H9 (cell line): ENCODE measurements at regions not wholly inside any gene's neighbourhood (a gene's known extent, or its start where the extent isn't known, plus 50 kb on each side); places are given as distances from the start of the nearest gene placed in this dataset.
A peak's percentile ranks its signal among the peaks of the same experiment; 100 is the strongest.

Experiments
- DNase-seq: peaks from one replicate; pipeline ENCODE4 v3.0.0-alpha.2; 2017
- H2AFZ ChIP-seq: one replicate; pipeline ENCODE4 v1.6.1; 2013; ENCODE audit warnings: mild to moderate bottlenecking, low read length, control low read depth, moderate library complexity
- H2AK5ac ChIP-seq: 2 replicates; pipeline ENCODE4 v1.6.1; 2013; ENCODE audit warnings: low read length, control low read depth, mixed read lengths; ENCODE audit not compliant: insufficient read length
- H2BK120ac ChIP-seq: one replicate; pipeline ENCODE4 v1.6.1; 2013; ENCODE audit warnings: low read depth, mild to moderate bottlenecking, low read length, control low read depth, inconsistent platforms; ENCODE audit not compliant: poor library complexity, severe bottlenecking
- H2BK12ac ChIP-seq: 2 replicates; pipeline ENCODE4 v1.6.1; 2013; ENCODE audit warnings: low read length, control low read depth, mixed read lengths, low read depth; ENCODE audit not compliant: insufficient read length
- H2BK15ac ChIP-seq: 2 replicates; pipeline ENCODE4 v1.6.1; 2013; ENCODE audit warnings: low read depth, low read length, control low read depth
- H2BK20ac ChIP-seq: one replicate; pipeline ENCODE4 v1.6.1; 2013; ENCODE audit warnings: low read depth, mild to moderate bottlenecking, low read length, control low read depth, inconsistent platforms; ENCODE audit not compliant: poor library complexity, severe bottlenecking
- H2BK5ac ChIP-seq: 2 replicates; pipeline ENCODE4 v1.6.1; 2013; ENCODE audit warnings: low read length, control low read depth, mixed read lengths; ENCODE audit not compliant: insufficient read length
- H3K14ac ChIP-seq: 2 replicates; pipeline ENCODE4 v1.6.1; 2013; ENCODE audit warnings: low read length, control low read depth; ENCODE audit not compliant: insufficient read depth
- H3K18ac ChIP-seq: 2 replicates; pipeline ENCODE4 v1.6.1; 2013; ENCODE audit warnings: low read depth, mild to moderate bottlenecking, mixed read lengths, low read length, control low read depth; ENCODE audit not compliant: insufficient read length
- H3K23ac ChIP-seq: 2 replicates; pipeline ENCODE4 v1.6.1; 2013; ENCODE audit warnings: low read length, control low read depth, mixed read lengths, low read depth; ENCODE audit not compliant: insufficient read length
- H3K23me2 ChIP-seq: 2 replicates; pipeline ENCODE4 v1.6.1; 2013; ENCODE audit warnings: low read depth, mild to moderate bottlenecking, mixed read lengths, low read length, control low read depth; ENCODE audit not compliant: insufficient read length, poor library complexity, severe bottlenecking
- H3K27ac ChIP-seq: 2 replicates; pipeline ENCODE4 v1.5.1; 2013; ENCODE audit warnings: low read length, control low read depth, mixed read lengths, low read depth; ENCODE audit not compliant: insufficient read length
- H3K27me3 ChIP-seq: 2 replicates; pipeline ENCODE4 v1.6.1; 2013; ENCODE audit warnings: low read length, control low read depth, inconsistent platforms; ENCODE audit not compliant: insufficient read depth
- H3K4ac ChIP-seq: 2 replicates; pipeline ENCODE4 v1.6.1; 2013; ENCODE audit warnings: low read depth, mild to moderate bottlenecking, control low read depth, inconsistent platforms, low read length, moderate library complexity
- H3K4me1 ChIP-seq: 2 replicates; pipeline ENCODE4 v1.6.1; 2013; ENCODE audit warnings: low read length, control low read depth, inconsistent platforms; ENCODE audit not compliant: insufficient read depth
- H3K4me2 ChIP-seq: 2 replicates; pipeline ENCODE4 v1.6.1; 2013; ENCODE audit warnings: low read length, control low read depth, mixed read lengths; ENCODE audit not compliant: insufficient read length, insufficient read depth
- H3K56ac ChIP-seq: 2 replicates; pipeline ENCODE4 v1.6.1; 2013; ENCODE audit warnings: low read depth, mild to moderate bottlenecking, mixed read lengths, low read length, control low read depth; ENCODE audit not compliant: insufficient read length
- H3K79me1 ChIP-seq: 2 replicates; pipeline ENCODE4 v1.6.1; 2013; ENCODE audit warnings: low read depth, mild to moderate bottlenecking, moderate library complexity, low read length, control low read depth, inconsistent platforms; ENCODE audit not compliant: insufficient read depth, poor library complexity, severe bottlenecking
- H3K79me2 ChIP-seq: 2 replicates; pipeline ENCODE4 v1.6.1; 2013; ENCODE audit warnings: low read length, control low read depth, inconsistent platforms; ENCODE audit not compliant: insufficient read depth
- H3K9ac ChIP-seq: 2 replicates; pipeline ENCODE4 v1.6.1; 2013; ENCODE audit warnings: low read length, control low read depth, mixed read lengths; ENCODE audit not compliant: insufficient read length; ENCODE audit errors: extremely low read depth
- H3K9me3 ChIP-seq: one replicate; pipeline ENCODE4 v1.6.1; 2013; ENCODE audit warnings: low read depth, low read length, inconsistent platforms; ENCODE audit not compliant: control insufficient read depth
- H3T11ph ChIP-seq: one replicate; pipeline ENCODE4 v1.6.1; 2013; ENCODE audit warnings: mild to moderate bottlenecking, low read length, control low read depth, inconsistent platforms
- H4K20me1 ChIP-seq: one replicate; pipeline ENCODE4 v1.6.1; 2013; ENCODE audit not compliant: control insufficient read depth, insufficient read length, insufficient read depth
- H4K5ac ChIP-seq: 2 replicates; pipeline ENCODE4 v1.6.1; 2013; ENCODE audit warnings: low read depth, mild to moderate bottlenecking, mixed read lengths, low read length, control low read depth; ENCODE audit not compliant: insufficient read length
- H4K8ac ChIP-seq: replicated peaks from 2 replicates; pipeline ENCODE4 v1.6.1; 2013; ENCODE audit warnings: low read length, control low read depth, mixed read lengths, low read depth; ENCODE audit not compliant: insufficient read length
- H4K91ac ChIP-seq: 2 replicates; pipeline ENCODE4 v1.6.1; 2013; ENCODE audit warnings: low read depth, mild to moderate bottlenecking, moderate library complexity, mixed read lengths, low read length, control low read depth; ENCODE audit not compliant: insufficient read length
- H3K27ac Mint-ChIP-seq, 3 experiments: 2 replicates in 2 of 3; 3 replicates in 1 of 3; pipeline ENCODE4 v1.8.0; 2020 to 2021; ENCODE audit warnings: mixed read lengths in 3 of 3, mild to moderate bottlenecking in 1 of 3, moderate library complexity in 1 of 3
- H3K27me3 Mint-ChIP-seq: 2 replicates; pipeline ENCODE4 v1.8.0; 2021; ENCODE audit warnings: low read depth, mild to moderate bottlenecking, moderate library complexity, mixed read lengths
- H3K36me3 Mint-ChIP-seq, 3 experiments: 2 replicates in 2 of 3; 3 replicates in 1 of 3; pipeline ENCODE4 v1.8.0; 2020 to 2021; ENCODE audit warnings: low read depth in 3 of 3, mixed read lengths in 3 of 3; ENCODE audit not compliant: insufficient read depth in 1 of 3
- H3K4me1 Mint-ChIP-seq, 2 experiments: 2 replicates each; pipeline ENCODE4 v1.8.0; 2020; ENCODE audit warnings: mixed read lengths in 2 of 2
- H3K4me3 Mint-ChIP-seq, 2 experiments: 2 replicates in 1 of 2; 3 replicates in 1 of 2; pipeline ENCODE4 v1.8.0; 2020 to 2021; ENCODE audit warnings: mild to moderate bottlenecking in 2 of 2, mixed read lengths in 2 of 2, moderate library complexity in 1 of 2
- H3K9me3 Mint-ChIP-seq, 2 experiments: 2 replicates in 1 of 2; 3 replicates in 1 of 2; pipeline ENCODE4 v1.8.0; 2020; ENCODE audit warnings: mild to moderate bottlenecking in 2 of 2, mixed read lengths in 2 of 2, moderate library complexity in 1 of 2
- WGBS: extraction: QIAGEN DNeasy Blood & Tissue Kit; methylation state at CpG from one replicate; pipeline ENCODE4 v1.1.7; 2013; ENCODE audit warnings: missing lambda C conversion rate, low lambda C conversion rate, mixed read lengths; ENCODE audit not compliant: insufficient read length; ENCODE audit errors: extremely low coverage; 5-methylcytosine and 5-hydroxymethylcytosine counted together
- TF ChIP-seq, protein P1 (sequence below): fragments of 200-600 bp; sonication (generic); conservative IDR thresholded peaks from 3 replicates; pipeline ENCODE4 v1.8.0; 2021; ENCODE audit warnings: antibody characterized with exemption, mild to moderate bottlenecking

DNA sequence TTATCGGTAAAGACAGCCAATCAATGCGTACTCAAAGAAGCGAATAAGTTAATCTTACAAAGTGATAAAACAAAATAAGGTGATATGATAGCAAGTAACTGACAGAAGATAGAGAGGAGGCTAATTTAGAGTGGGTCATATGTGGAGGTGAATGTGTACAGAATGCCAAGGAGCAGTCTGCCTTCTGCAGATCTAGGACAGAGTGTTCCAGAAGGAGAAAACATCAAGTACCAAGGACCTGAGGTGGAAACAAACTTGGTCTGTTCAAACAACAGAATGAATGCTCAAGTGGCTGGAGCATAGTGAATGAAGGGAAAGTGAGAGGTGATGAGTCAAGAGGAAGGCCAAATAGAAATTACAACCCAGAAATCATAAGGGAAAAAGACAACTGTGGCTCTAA, 170.3 kb upstream of the BMP4 start:
- WGBS, result no CpG with 5 or more reads among the region's 3 CpGs
- no peak overlapping the region for H3K23ac ChIP-seq
- no peaks in the 10 kb centered on the region for H3K36me3 Mint-ChIP-seq
- no peak overlapping the region for H2BK12ac ChIP-seq
- H3K4ac ChIP-seq, result no peak overlapping the region
- no peaks in the 10 kb centered on the region for H3K4me1 Mint-ChIP-seq
- TF ChIP-seq, protein P1, sequence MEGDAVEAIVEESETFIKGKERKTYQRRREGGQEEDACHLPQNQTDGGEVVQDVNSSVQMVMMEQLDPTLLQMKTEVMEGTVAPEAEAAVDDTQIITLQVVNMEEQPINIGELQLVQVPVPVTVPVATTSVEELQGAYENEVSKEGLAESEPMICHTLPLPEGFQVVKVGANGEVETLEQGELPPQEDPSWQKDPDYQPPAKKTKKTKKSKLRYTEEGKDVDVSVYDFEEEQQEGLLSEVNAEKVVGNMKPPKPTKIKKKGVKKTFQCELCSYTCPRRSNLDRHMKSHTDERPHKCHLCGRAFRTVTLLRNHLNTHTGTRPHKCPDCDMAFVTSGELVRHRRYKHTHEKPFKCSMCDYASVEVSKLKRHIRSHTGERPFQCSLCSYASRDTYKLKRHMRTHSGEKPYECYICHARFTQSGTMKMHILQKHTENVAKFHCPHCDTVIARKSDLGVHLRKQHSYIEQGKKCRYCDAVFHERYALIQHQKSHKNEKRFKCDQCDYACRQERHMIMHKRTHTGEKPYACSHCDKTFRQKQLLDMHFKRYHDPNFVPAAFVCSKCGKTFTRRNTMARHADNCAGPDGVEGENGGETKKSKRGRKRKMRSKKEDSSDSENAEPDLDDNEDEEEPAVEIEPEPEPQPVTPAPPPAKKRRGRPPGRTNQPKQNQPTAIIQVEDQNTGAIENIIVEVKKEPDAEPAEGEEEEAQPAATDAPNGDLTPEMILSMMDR, result no peak
- no peaks in the 10 kb centered on the region for H3K23me2 ChIP-seq
- H2AK5ac ChIP-seq, result no peak overlapping the region
- H3T11ph ChIP-seq, result no peak overlapping the region
- H4K91ac ChIP-seq, result no peak overlapping the region
- H3K79me1 ChIP-seq, result no peaks in the 10 kb centered on the region
- H2BK20ac ChIP-seq, result no peak overlapping the region
- no peak overlapping the region for H3K14ac ChIP-seq
- no peak overlapping the region for H2AFZ ChIP-seq
- H4K20me1 ChIP-seq, result no peaks in the 10 kb centered on the region
- H3K56ac ChIP-seq, result no peak overlapping the region
- H3K4me2 ChIP-seq, result no peak overlapping the region
- H3K27ac ChIP-seq, result no peak overlapping the region
- no peaks in the 10 kb centered on the region for H3K4me1 ChIP-seq
- no peaks in the 10 kb centered on the region for H3K27me3 Mint-ChIP-seq
- H3K4me3 Mint-ChIP-seq, result no peak overlapping the region
- no peak for DNase-seq
- H3K18ac ChIP-seq, result no peak overlapping the region
- H3K9me3 ChIP-seq, result no peaks in the 10 kb centered on the region
- H4K8ac ChIP-seq, result no peak overlapping the region
- H2BK5ac ChIP-seq, result no peak overlapping the region
- H3K27me3 ChIP-seq, result no peaks in the 10 kb centered on the region
- H4K5ac ChIP-seq, result no peak overlapping the region
- no peak overlapping the region for H2BK15ac ChIP-seq
- H3K79me2 ChIP-seq, result no peaks in the 10 kb centered on the region
- H3K9me3 Mint-ChIP-seq, result no peaks in the 10 kb centered on the region
- no peak overlapping the region for H2BK120ac ChIP-seq
- no peak overlapping the region for H3K9ac ChIP-seq
- 0 out of 7 replicates have a peak overlapping the region, but pooled peaks of 1 of the 3 experiments have one; percentile 29 for H3K27ac Mint-ChIP-seq
